Left lung (tissue), 4 donors: ENCODE measurements at regions not wholly inside any gene's neighbourhood (a gene's known extent, or its start where the extent isn't known, plus 50 kb on each side); places are given as distances from the start of the nearest gene placed in this dataset.
"Not testable (repeated sequence)": the region's sequence is repeated elsewhere in the genome, so short reads cannot be mapped to it uniquely, and the experiment has no call there.

Experiments used
- ATAC-seq: fragments of 200-7000 bp; cut with Tn5 transposase; one replicate; pipeline ENCODE4 v1.9.1; 2020; ENCODE audit warnings: moderate library complexity
- DNase-seq, 4 donors: peaks; one replicate each; pipeline ENCODE4 v3.0.0-alpha.2; 2013 to 2020
- H3K27ac ChIP-seq, 2 donors: fragments of 200-600 bp; sonication (generic) in 1 of 2; one replicate each; pipeline versions ENCODE4 v1.5.0 to v1.8.0; 2020 to 2021
- H3K27me3 ChIP-seq, 2 donors: fragments of 200-600 bp; sonication (generic) in 1 of 2; one replicate each; pipeline versions ENCODE4 v1.5.0 to v1.8.0; 2020 to 2021
- H3K36me3 ChIP-seq, 2 donors: fragments of 200-600 bp; sonication (generic) in 1 of 2; one replicate each; pipeline versions ENCODE4 v1.5.0 to v1.8.0; 2020 to 2021
- H3K4me1 ChIP-seq, 2 donors: fragments of 200-600 bp; one replicate each; pipeline ENCODE4 v1.8.0; 2021
- H3K4me3 ChIP-seq, 2 donors: fragments of 200-600 bp; sonication (generic) in 1 of 2; one replicate each; pipeline versions ENCODE4 v1.5.0 to v1.8.0; 2020 to 2021; ENCODE audit warnings: mild to moderate bottlenecking in 1 of 2
- H3K9me3 ChIP-seq, 2 donors: fragments of 200-600 bp; sonication (generic) in 1 of 2; one replicate each; pipeline versions ENCODE4 v1.5.0 to v1.8.0; 2020 to 2021
- CTCF ChIP-seq, 2 donors: fragments of 200-600 bp; sonication (generic) in 1 of 2; IDR thresholded peaks; one replicate each; pipeline versions ENCODE4 v1.5.0 to v1.8.0; 2021; ENCODE audit warnings: antibody characterized with exemption in 2 of 2
- intact Hi-C, 2 donors: fragments of 100-400 bp; cut with DNase I; formaldehyde crosslinking; loops; one replicate each; pipeline versions ENCODE4 v1.11.2 to v1.14.2; 2022
- donor health status: DM: no; HTN: yes; CAD: no.
- donor health status: DM: no; HTN: no; CAD: no.

GRCh38 chr2:187654535-187654934 is 100.3 kb upstream of the TFPI start:
- no peaks in the 10 kb centered on the region for H3K36me3 ChIP-seq
- intact Hi-C loops, result no loop called here
- TF ChIP-seq CTCF (IDR thresholded peaks at IDR 0.05), result no peak
- no peaks in the 10 kb centered on the region for H3K27me3 ChIP-seq
- no peak for DNase-seq
- no peaks in the 10 kb centered on the region for H3K9me3 ChIP-seq
- H3K4me3 ChIP-seq, result no peak overlapping the region
- no peaks in the 10 kb centered on the region for H3K4me1 ChIP-seq
- H3K27ac ChIP-seq, result no peak overlapping the region
- ATAC-seq, result no peak

GRCh38 chr2:187655001-187655400 is 100.8 kb upstream of the TFPI start:
- Histone ChIP-seq H3K27ac (no peak overlapping the region), H3K4me1 (no peaks in the 10 kb centered on the region), H3K36me3 (no peaks in the 10 kb centered on the region), H3K4me3 (no peak overlapping the region), H3K27me3 (no peaks in the 10 kb centered on the region), H3K9me3 (no peaks in the 10 kb centered on the region)
- DNase-seq (no peak), ATAC-seq (no peak)
- no peak for TF ChIP-seq CTCF (IDR thresholded peaks at IDR 0.05)
- intact Hi-C loops, result no loop called here

DNA sequence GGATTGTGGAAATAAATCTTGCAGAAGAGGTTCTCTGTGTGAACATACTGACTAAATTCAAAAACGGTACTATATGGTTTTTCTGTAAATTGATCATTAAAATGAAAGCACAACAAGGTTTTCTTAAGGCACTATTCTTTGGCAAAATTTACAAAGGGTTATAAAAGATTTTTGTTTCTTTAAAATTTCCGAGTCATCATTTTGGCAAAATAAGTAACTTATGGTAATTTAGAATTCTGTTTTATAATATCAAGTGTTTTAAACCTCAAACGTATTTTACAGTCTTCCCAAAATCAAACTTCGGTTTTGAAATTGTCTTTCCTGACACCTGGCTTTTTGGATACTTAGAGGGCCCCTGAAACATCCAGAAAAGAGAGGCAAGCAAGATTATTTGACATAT is 101.9 kb upstream of the TFPI start:
- Histone ChIP-seq H3K27me3 (no peaks in the 10 kb centered on the region), H3K36me3 (no peaks in the 10 kb centered on the region), H3K4me3 (no peak overlapping the region), H3K4me1 (no peaks in the 10 kb centered on the region), H3K9me3 (no peaks in the 10 kb centered on the region), H3K27ac (no peak overlapping the region)
- intact Hi-C loops, result no loop called here
- TF ChIP-seq CTCF (IDR thresholded peaks at IDR 0.05), result no peak
- DNase-seq (no peak), ATAC-seq (no peak)

DNA sequence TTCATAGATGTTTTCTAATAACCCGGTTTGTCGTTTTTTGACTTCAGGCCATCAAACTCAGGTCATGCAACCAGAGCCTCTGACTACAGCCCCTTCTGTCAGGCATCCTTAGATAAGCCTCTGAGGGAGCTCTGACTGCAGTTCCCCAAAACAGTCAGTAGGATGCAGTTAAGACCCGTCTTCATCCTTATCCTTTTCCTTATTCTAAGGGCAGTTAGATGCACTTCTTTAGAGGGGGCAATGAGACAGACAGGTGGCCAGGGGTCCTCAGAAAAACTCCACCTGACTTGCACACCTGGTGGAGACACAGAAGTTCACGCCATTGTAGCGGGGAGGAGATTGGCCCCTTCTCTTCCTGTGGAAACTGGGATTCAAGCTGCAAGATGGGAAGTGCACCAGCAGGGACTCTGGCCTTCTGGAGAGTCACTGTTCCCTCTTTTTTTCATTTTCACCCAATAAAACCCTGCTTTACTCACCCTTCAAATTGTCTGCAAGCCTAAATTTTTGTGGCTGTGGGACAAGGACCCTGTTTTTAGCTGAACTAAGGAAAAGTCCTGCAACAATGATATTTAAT is 104.8 kb upstream of the TFPI start:
- intact Hi-C loops, result no loop called here
- Histone ChIP-seq H3K9me3 (peaks cover 0 to 4% of the 10 kb centered on the region in 2 donors), H3K36me3 (no peaks in the 10 kb centered on the region), H3K4me1 (no peaks in the 10 kb centered on the region), H3K27ac (no peak overlapping the region), H3K4me3 (no peak overlapping the region), H3K27me3 (no peaks in the 10 kb centered on the region)
- peak; percentile 73 for ATAC-seq
- TF ChIP-seq CTCF (IDR thresholded peaks at IDR 0.05), result peak in 1 of 2 donors; percentile 25
- DNase-seq, result peak in 1 of 4 donors; percentile 12

- intact Hi-C loops, ATAC-seq, H3K27ac ChIP-seq, H3K4me1 ChIP-seq, H3K9me3 ChIP-seq, H3K4me3 ChIP-seq, H3K36me3 ChIP-seq, DNase-seq, H3K27me3 ChIP-seq: not testable (repeated sequence)
These were observed 121.8 kb upstream of the TFPI start for GRCh38 chr2:187676050-187676449.

DNA sequence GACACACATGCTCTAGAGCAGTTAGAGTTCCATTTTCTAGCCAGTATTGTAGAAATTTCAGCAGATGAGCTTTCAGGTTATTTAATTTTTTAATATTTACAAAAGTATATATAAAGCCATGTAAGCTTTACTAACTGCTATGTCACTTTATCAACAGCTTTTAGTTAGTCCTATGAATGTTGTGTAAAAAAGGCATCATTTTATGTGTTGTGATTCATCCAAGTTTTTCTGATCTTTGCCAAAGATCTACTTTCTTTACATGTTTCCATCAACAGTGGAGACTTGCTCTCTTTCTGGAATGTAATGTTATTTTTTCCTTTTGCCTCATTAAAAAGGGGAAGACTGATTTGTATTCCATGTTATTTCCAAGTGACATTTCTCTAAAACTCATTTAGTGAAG is 125.2 kb upstream of the TFPI start:
- Histone ChIP-seq H3K36me3 (no peaks in the 10 kb centered on the region), H3K9me3 (no peaks in the 10 kb centered on the region), H3K4me1 (no peaks in the 10 kb centered on the region), H3K27me3 (no peaks in the 10 kb centered on the region), H3K27ac (no peak overlapping the region), H3K4me3 (no peak overlapping the region)
- intact Hi-C loops, result no loop called here
- DNase-seq (no peak), ATAC-seq (no peak)
- no peak for TF ChIP-seq CTCF (IDR thresholded peaks at IDR 0.05)
